IMR-90 (cell line): ENCODE measurements at regions not wholly inside any gene's neighbourhood (a gene's known extent, or its start where the extent isn't known, plus 50 kb on each side); places are given as distances from the start of the nearest gene placed in this dataset.

Experiments
- ATAC-seq: fragments of 200-7000 bp; cut with Tn5 transposase; 2 replicates; pipeline ENCODE4 v1.9.1; 2020; ENCODE audit warnings: low read depth, mild to moderate bottlenecking, moderate library complexity
- BruUV-seq: library from RNA; stranded (reverse); fragments of 400-500 nt; replicated peaks from 2 replicates; lab custom pipeline; 2021; lab: Mats Ljungman, UMichigan
- CTCF ChIA-PET: fragments of 300-600 bp; formaldehyde crosslinking; extraction: SDS; loops from one replicate; lab custom pipeline; 2021; ENCODE audit warnings: antibody characterized with exemption; lab: Yijun Ruan, JAX
- POLR2A ChIA-PET: fragments of 300-600 bp; sonication (Branson Sonifier 250); formaldehyde crosslinking; loops from one replicate; lab custom pipeline; 2022; ENCODE audit warnings: antibody characterized with exemption; ENCODE audit not compliant: unreplicated experiment; lab: Charles Lee
- DNase-seq: peaks from one replicate; pipeline ENCODE4 v3.0.0; 2013
- H2AFZ ChIP-seq: replicated peaks from 2 replicates; pipeline ENCODE3; 2013; ENCODE audit warnings: low read length, mild to moderate bottlenecking; ENCODE audit not compliant: poor library complexity
- H2AK5ac ChIP-seq: 2 replicates; pipeline ENCODE4 v1.6.1; 2013; ENCODE audit warnings: low read depth, low read length, inconsistent platforms
- H2AK9ac ChIP-seq: replicated peaks from 2 replicates; pipeline ENCODE3; 2013; ENCODE audit warnings: mild to moderate bottlenecking, low read depth, low read length, moderate library complexity; ENCODE audit not compliant: poor library complexity
- H2BK120ac ChIP-seq: 2 replicates; pipeline ENCODE4 v1.6.1; 2013; ENCODE audit warnings: low read depth, low read length, inconsistent platforms
- H2BK15ac ChIP-seq: 3 replicates; pipeline ENCODE4 v1.6.1; 2013; ENCODE audit warnings: low read depth, low read length, inconsistent platforms
- H2BK20ac ChIP-seq: 2 replicates; pipeline ENCODE4 v1.6.1; 2013; ENCODE audit warnings: low read depth, mild to moderate bottlenecking, inconsistent platforms, low read length, moderate library complexity
- H2BK5ac ChIP-seq: 2 replicates; pipeline ENCODE4 v1.6.1; 2013; ENCODE audit warnings: mild to moderate bottlenecking, low read depth, low read length, inconsistent platforms; ENCODE audit not compliant: poor library complexity, severe bottlenecking
- H3K14ac ChIP-seq: replicated peaks from 2 replicates; pipeline ENCODE4 v1.6.1; 2013; ENCODE audit warnings: low read depth, low read length, inconsistent platforms
- H3K18ac ChIP-seq: 2 replicates; pipeline ENCODE4 v1.6.1; 2013; ENCODE audit warnings: low read depth, low read length, control low read depth
- H3K23ac ChIP-seq: 2 replicates; pipeline ENCODE4 v1.6.1; 2013; ENCODE audit warnings: low read depth, low read length, inconsistent platforms
- H3K27ac ChIP-seq: 2 replicates; pipeline ENCODE4 v1.5.1; 2013; ENCODE audit warnings: mild to moderate bottlenecking, control low read depth, low read length; ENCODE audit not compliant: insufficient read depth
- H3K27me3 ChIP-seq: 2 replicates; pipeline ENCODE4 v1.6.1; 2013; ENCODE audit warnings: low read length; ENCODE audit not compliant: control insufficient read depth, insufficient read depth
- H3K36me3 ChIP-seq: 2 replicates; pipeline ENCODE4 v1.6.1; 2013; ENCODE audit warnings: low read length, mixed read lengths; ENCODE audit not compliant: control insufficient read depth, insufficient read depth
- H3K4ac ChIP-seq: 2 replicates; pipeline ENCODE4 v1.6.1; 2013; ENCODE audit warnings: low read depth, low read length, inconsistent platforms
- H3K4me1 ChIP-seq: 2 replicates; pipeline ENCODE4 v1.6.1; 2013; ENCODE audit warnings: low read length, mixed read lengths; ENCODE audit not compliant: control insufficient read depth, insufficient read depth
- H3K4me2 ChIP-seq: 2 replicates; pipeline ENCODE4 v1.6.1; 2013; ENCODE audit warnings: low read depth, mild to moderate bottlenecking, control low read depth, low read length, moderate library complexity
- H3K4me3 ChIP-seq: 2 replicates; pipeline ENCODE4 v1.5.1; 2013; ENCODE audit warnings: low read depth, mild to moderate bottlenecking, control low read depth, low read length, moderate library complexity; ENCODE audit not compliant: insufficient read depth
- H3K56ac ChIP-seq: 2 replicates; pipeline ENCODE4 v1.6.1; 2013; ENCODE audit warnings: low read length, inconsistent platforms; ENCODE audit not compliant: insufficient read depth; ENCODE audit errors: extremely low read depth
- H3K79me1 ChIP-seq, 2 experiments: 2 replicates each; pipeline ENCODE4 v1.6.1; 2013; ENCODE audit warnings: low read length in 2 of 2, inconsistent platforms in 1 of 2, low read depth in 1 of 2
- H3K9ac ChIP-seq: 2 replicates; pipeline ENCODE4 v1.6.1; 2013; ENCODE audit warnings: low read depth, low read length, control low read depth
- H3K9me1 ChIP-seq: 2 replicates; pipeline ENCODE4 v1.6.1; 2013; ENCODE audit warnings: low read length, inconsistent platforms; ENCODE audit not compliant: insufficient read depth
- H3K9me3 ChIP-seq: 2 replicates; pipeline ENCODE4 v1.6.1; 2013; ENCODE audit warnings: low read length; ENCODE audit not compliant: control insufficient read depth, insufficient read depth
- H4K20me1 ChIP-seq: 2 replicates; pipeline ENCODE4 v1.6.1; 2013; ENCODE audit warnings: low read length, inconsistent platforms; ENCODE audit not compliant: insufficient read depth
- H4K5ac ChIP-seq: 2 replicates; pipeline ENCODE4 v1.6.1; 2013; ENCODE audit warnings: mild to moderate bottlenecking, low read depth, low read length, control low read depth
- H4K8ac ChIP-seq, 2 experiments: 2 replicates each; pipeline ENCODE4 v1.6.1; 2013; ENCODE audit warnings: low read depth in 2 of 2, low read length in 2 of 2, control low read depth in 1 of 2, inconsistent platforms in 1 of 2
- H4K91ac ChIP-seq: 2 replicates; pipeline ENCODE4 v1.6.1; 2013; ENCODE audit warnings: low read depth, low read length, inconsistent platforms; ENCODE audit not compliant: insufficient read depth
- BHLHE40 ChIP-seq: fragments of 150-350 bp; IDR thresholded peaks from 2 replicates; pipeline ENCODE4 v1.6.1; 2016; ENCODE audit warnings: mild to moderate bottlenecking, low read depth, low read length
- CEBPB ChIP-seq: IDR thresholded peaks from 2 replicates; pipeline ENCODE4 v1.6.1; 2012; ENCODE audit warnings: low read depth, low read length, improper control_type of control experiment
- CHD1 ChIP-seq: IDR thresholded peaks from 2 replicates; pipeline ENCODE4 v1.6.1; 2012; ENCODE audit warnings: low read depth, low read length, improper control_type of control experiment
- CTCF ChIP-seq: conservative IDR thresholded peaks from 2 replicates; pipeline ENCODE4 v1.5.1; 2012; ENCODE audit warnings: mild to moderate bottlenecking, low read depth, low read length, improper control_type of control experiment
- MAFK ChIP-seq: IDR thresholded peaks from 2 replicates; pipeline ENCODE4 v1.6.1; 2012; ENCODE audit warnings: low read depth, low read length, improper control_type of control experiment
- MAZ ChIP-seq: IDR thresholded peaks from 2 replicates; pipeline ENCODE4 v1.6.1; 2012; ENCODE audit warnings: low read depth, mild to moderate bottlenecking, low read length, improper control_type of control experiment, moderate library complexity, borderline replicate concordance
- MXI1 ChIP-seq: IDR thresholded peaks from 2 replicates; pipeline ENCODE4 v1.6.1; 2012; ENCODE audit warnings: low read depth, mild to moderate bottlenecking, low read length, moderate library complexity, borderline replicate concordance
- NFE2L2 ChIP-seq: fragments of 150-350 bp; IDR thresholded peaks from 2 replicates; pipeline ENCODE4 v1.6.1; 2016; ENCODE audit warnings: low read depth, mild to moderate bottlenecking, low read length
- POLR2A ChIP-seq: IDR thresholded peaks from 2 replicates; pipeline ENCODE4 v1.6.1; 2012; ENCODE audit warnings: mild to moderate bottlenecking, low read depth, low read length
- RFX5 ChIP-seq: IDR thresholded peaks from 2 replicates; pipeline ENCODE4 v1.8.0; 2012; ENCODE audit warnings: low read depth, mild to moderate bottlenecking, low read length, moderate library complexity
- SMC3 ChIP-seq: fragments of 150-350 bp; IDR thresholded peaks from 2 replicates; pipeline ENCODE4 v1.6.1; 2016; ENCODE audit warnings: low read depth, mild to moderate bottlenecking, antibody characterized with exemption, low read length, moderate library complexity
- USF2 ChIP-seq: fragments of 150-350 bp; IDR thresholded peaks from 2 replicates; pipeline ENCODE4 v1.6.1; 2017; ENCODE audit warnings: mild to moderate bottlenecking, antibody characterized with exemption, low read length, low read depth
- WGBS, 2 experiments: methylation state at CpG; one replicate each; pipeline versions ENCODE4 v1.1.5 to v1.1.7; 2013; ENCODE audit warnings: missing lambda C conversion rate in 2 of 2; ENCODE audit not compliant: insufficient read length in 1 of 2; ENCODE audit errors: extremely low coverage in 2 of 2; 5-methylcytosine and 5-hydroxymethylcytosine counted together
- dilution Hi-C: fragments of 300-500 bp; cut with HindIII; formaldehyde crosslinking; loops from one replicate; pipeline ENCODE4 v1.14.3; 2018; ENCODE audit warnings: low sequenced_read_pairs; ENCODE audit not compliant: unreplicated experiment
- in situ Hi-C: fragments of 300-500 bp; cut with MboI; formaldehyde crosslinking; loops from 3 replicates; pipeline ENCODE4 v1.14.3; 2019; ENCODE audit warnings: low sequenced_read_pairs, inconsistent platforms, mixed read lengths
- intact Hi-C: fragments of 100-400 bp; cut with micrococcal nuclease; formaldehyde crosslinking; loops from 2 replicates; pipeline ENCODE4 v1.10.0; 2022

GRCh38 chr17:79374807-79375206 lies 236.0 kb downstream of the RBFOX3 start:
- H3K4me3 ChIP-seq, result no peak overlapping the region
- in situ Hi-C loops, result loop anchor here (25.0 kb wide), 1 partner anchor 513 kb away; no protein-coding TSS in a partner anchor
- H4K5ac ChIP-seq, result no peak overlapping the region
- no peak for TF ChIP-seq MAFK
- no peak for TF ChIP-seq SMC3
- TF ChIP-seq CHD1, result no peak
- TF ChIP-seq MXI1, result no peak
- no peak for TF ChIP-seq NFE2L2
- TF ChIP-seq BHLHE40, result no peak
- no peak for TF ChIP-seq POLR2A
- no peak for TF ChIP-seq CTCF
- TF ChIP-seq CEBPB, result no peak
- TF ChIP-seq RFX5, result no peak
- no peak for TF ChIP-seq USF2
- no peak for TF ChIP-seq MAZ
- H3K56ac ChIP-seq, result no peak overlapping the region
- peaks cover 14% of the 10 kb centered on the region; the same call in 1 of the 2 replicates for H3K27me3 ChIP-seq
- DNase-seq (no peak), ATAC-seq (no peak)
- H4K20me1 ChIP-seq, result no peaks in the 10 kb centered on the region
- H3K23ac ChIP-seq, result no peak overlapping the region
- no peak overlapping the region for H2BK120ac ChIP-seq
- no peak overlapping the region for H2BK20ac ChIP-seq
- ChIA-PET POLR2A (no interaction called here), CTCF (interaction anchor here (0.6 kb wide), 1 partner anchor 15 kb away, joined by 3 read pairs; no protein-coding TSS in a partner anchor)
- 63% methylated on average over 5 of the region's 6 CpGs; no CpG with 5 or more reads in 1 of the 2 experiments for WGBS, 2 experiments
- no peak overlapping the region for H2BK5ac ChIP-seq
- no peak overlapping the region for H3K4ac ChIP-seq
- dilution Hi-C loops, result no loop called here
- H3K36me3 ChIP-seq, result no peaks in the 10 kb centered on the region
- no peaks in the 10 kb centered on the region for H3K9me1 ChIP-seq
- BruUV-seq, result no TSS peak
- H3K27ac ChIP-seq, result no peak overlapping the region
- no peak overlapping the region for H3K9ac ChIP-seq
- H2AK5ac ChIP-seq, result no peak overlapping the region
- no peak overlapping the region for H4K91ac ChIP-seq
- H2AK9ac ChIP-seq, result no peak overlapping the region
- no peak overlapping the region for H3K4me2 ChIP-seq
- no peak overlapping the region for H3K14ac ChIP-seq
- intact Hi-C loops, result no loop called here
- H2BK15ac ChIP-seq, result no peak overlapping the region
- H2AFZ ChIP-seq, result no peak overlapping the region
- no peaks in the 10 kb centered on the region for H3K4me1 ChIP-seq
- no peak overlapping the region for H4K8ac ChIP-seq
- H3K79me1 ChIP-seq, result no peaks in the 10 kb centered on the region
- no peaks in the 10 kb centered on the region for H3K9me3 ChIP-seq
- no peak overlapping the region for H3K18ac ChIP-seq
